Astrocyte of the cerebellum (primary cell): ENCODE measurements at regions not wholly inside any gene's neighbourhood (a gene's known extent, or its start where the extent isn't known, plus 50 kb on each side); places are given as distances from the start of the nearest gene placed in this dataset.

Experiments used
- DNase-seq: peaks from one replicate; pipeline ENCODE4 v3.0.0-alpha.2; 2011; ENCODE audit warnings: low read depth
- H3K4me3 ChIP-seq: 2 replicates; pipeline ENCODE4 v1.5.1; 2011; ENCODE audit warnings: mild to moderate bottlenecking, low read depth, low read length, moderate library complexity
- CTCF ChIP-seq: IDR thresholded peaks from 2 replicates; pipeline ENCODE4 v1.5.1; 2012; ENCODE audit warnings: low read length, low read depth, moderate library complexity, mild to moderate bottlenecking; ENCODE audit errors: missing control alignments
- in situ Hi-C: cut with HindIII; loops from 2 replicates; pipeline ENCODE4 v1.10.0; 2017; ENCODE audit warnings: low sequenced_read_pairs

GRCh38 chr15:62637950-62638619, 404.5 kb upstream of the TPM1 start:
- no peak overlapping the region for H3K4me3 ChIP-seq
- no peak for TF ChIP-seq CTCF
- no peak for DNase-seq
- in situ Hi-C loops = no loop called here

DNA sequence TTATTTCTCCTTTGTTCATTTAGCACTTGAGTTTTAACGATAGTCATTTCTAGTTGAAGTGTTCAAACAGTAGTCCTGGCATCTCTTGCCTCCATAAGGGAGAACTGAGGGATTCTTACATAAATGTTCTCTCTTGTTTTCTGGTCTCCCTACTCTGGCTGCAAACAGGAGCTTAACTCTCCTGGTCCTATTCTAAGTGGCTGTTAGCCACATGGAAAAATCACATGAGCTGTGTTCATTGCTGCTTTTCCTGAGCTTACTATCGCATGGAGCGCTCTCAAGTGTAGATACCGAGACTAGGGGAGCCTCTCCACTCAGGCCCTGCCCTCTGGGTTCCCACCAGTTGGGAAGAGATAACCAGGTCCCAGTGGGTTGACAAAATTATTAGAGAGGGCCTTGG, 403.1 kb upstream of the TPM1 start:
- in situ Hi-C loops = no loop called here
- TF ChIP-seq CTCF = no peak
- H3K4me3 ChIP-seq = no peak overlapping the region
- DNase-seq = no peak

- in situ Hi-C loops = no loop called here
- no peak overlapping the region for H3K4me3 ChIP-seq
- DNase-seq = no peak
- no peak for TF ChIP-seq CTCF
Measured at GRCh38 chr15:62639906-62640605, 402.5 kb upstream of the TPM1 start.

DNA sequence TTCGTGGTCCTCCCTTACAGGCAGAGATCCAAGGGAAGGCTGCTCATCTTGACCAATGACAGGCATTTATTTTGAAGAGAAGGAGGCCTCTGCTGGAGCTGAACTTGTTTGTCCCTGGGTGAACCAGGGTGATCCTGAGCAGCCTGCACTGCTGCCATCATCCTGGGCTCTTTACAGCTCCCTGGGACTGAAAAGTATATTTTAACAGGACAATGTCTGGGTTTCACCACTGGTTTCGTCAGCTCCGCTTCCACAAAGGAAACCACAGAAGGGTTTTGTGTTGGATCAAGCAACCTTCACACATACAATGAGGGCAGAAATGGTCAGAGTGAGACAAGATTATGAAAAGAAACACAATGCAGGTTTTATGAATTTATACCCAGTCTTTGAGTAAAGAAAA, 400.7 kb upstream of the TPM1 start:
- TF ChIP-seq CTCF = no peak
- no peak for DNase-seq
- in situ Hi-C loops = no loop called here
- no peak overlapping the region for H3K4me3 ChIP-seq

GRCh38 chr15:62643572-62643971, 399.0 kb upstream of the TPM1 start:
- in situ Hi-C loops = no loop called here
- DNase-seq = no peak
- no peak for TF ChIP-seq CTCF
- H3K4me3 ChIP-seq = no peak overlapping the region

DNA sequence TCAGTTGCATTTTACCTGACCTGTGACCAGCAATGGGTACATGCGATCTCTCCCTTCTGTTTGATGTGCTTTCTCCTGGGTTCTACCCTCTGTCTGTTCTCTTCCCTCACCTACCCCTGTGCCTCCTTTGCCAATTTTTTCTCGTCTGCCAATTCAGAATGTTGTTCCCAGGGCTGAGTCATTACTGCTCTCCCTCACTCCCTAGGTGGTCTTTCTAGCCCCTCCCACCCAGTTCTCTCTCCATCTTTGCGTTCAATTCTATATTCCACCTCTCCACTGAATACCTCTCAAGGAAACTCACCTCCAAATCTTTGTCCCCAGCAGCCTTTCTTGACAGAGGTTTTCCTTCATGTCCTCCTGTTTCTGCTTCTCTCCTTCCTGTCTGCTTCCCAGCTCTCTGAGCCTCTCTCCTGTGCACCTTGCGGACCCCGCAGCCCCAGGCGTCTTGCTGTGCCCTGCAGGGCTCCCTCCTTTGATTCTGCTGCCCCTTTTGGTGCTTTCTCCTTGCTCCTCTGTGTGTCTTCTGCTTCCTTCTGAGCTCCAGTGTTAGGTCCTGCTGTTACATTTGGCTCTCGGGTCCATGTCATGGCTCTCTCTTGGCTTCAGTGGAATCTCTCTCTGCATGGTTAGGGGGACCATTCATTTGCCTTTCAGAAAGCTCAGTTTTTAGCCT, 398.2 kb upstream of the TPM1 start:
- no peak overlapping the region for H3K4me3 ChIP-seq
- TF ChIP-seq CTCF = no peak
- in situ Hi-C loops = no loop called here
- no peak for DNase-seq
